HepG2 (cell line): ENCODE measurements at regions not wholly inside any gene's neighbourhood (a gene's known extent, or its start where the extent isn't known, plus 50 kb on each side); places are given as distances from the start of the nearest gene placed in this dataset.

Source experiments
- ATF3 ChIP-seq: sonication (generic); formaldehyde crosslinking; IDR thresholded peaks from 2 replicates; pipeline ENCODE4 v1.4.0; 2020; ENCODE audit warnings: missing genetic modification reagents
- BHLHE40 ChIP-seq: IDR thresholded peaks from 2 replicates; pipeline ENCODE4 v1.6.1; 2011; ENCODE audit warnings: low read length, improper control_type of control experiment
- CHD2 ChIP-seq: IDR thresholded peaks from 2 replicates; pipeline ENCODE4 v1.6.1; 2011; ENCODE audit warnings: low read depth, low read length, improper control_type of control experiment
- EHMT2 ChIP-seq: fragments of 200-600 bp; sonication (generic); IDR thresholded peaks from 2 replicates; pipeline ENCODE4 v1.7.0; 2017; ENCODE audit warnings: antibody characterized with exemption, low read depth, low read length, borderline replicate concordance
- IKZF5 ChIP-seq: IDR thresholded peaks from 2 replicates; pipeline ENCODE4 v1.6.1; 2018; ENCODE audit warnings: missing genetic modification reagents, mild to moderate bottlenecking, missing compliant biosample characterization
- JARID2 ChIP-seq: sonication (generic); formaldehyde crosslinking; IDR thresholded peaks from 2 replicates; pipeline ENCODE4 v1.8.1; 2023; ENCODE audit warnings: missing genetic modification reagents, inconsistent platforms; ENCODE audit not compliant: insufficient replicate concordance
- MYPOP ChIP-seq: sonication (generic); formaldehyde crosslinking; IDR thresholded peaks from 2 replicates; pipeline ENCODE4 v1.8.1; 2023; ENCODE audit warnings: mild to moderate bottlenecking, moderate library complexity, missing genetic modification reagents
- NR2C2 ChIP-seq: sonication (generic); formaldehyde crosslinking; IDR thresholded peaks from 2 replicates; pipeline ENCODE4 v1.4.0; 2020; ENCODE audit warnings: missing genetic modification reagents, mild to moderate bottlenecking, moderate library complexity, borderline replicate concordance
- ONECUT2 ChIP-seq: sonication (generic); formaldehyde crosslinking; IDR thresholded peaks from 2 replicates; pipeline ENCODE4 v1.4.0; 2020; ENCODE audit warnings: missing genetic modification reagents
- PAWR ChIP-seq: sonication (generic); formaldehyde crosslinking; IDR thresholded peaks from 2 replicates; pipeline ENCODE4 v1.4.0; 2020; ENCODE audit warnings: missing genetic modification reagents, mild to moderate bottlenecking, borderline replicate concordance
- SNRNP70 ChIP-seq: fragments of 200-400 bp; formaldehyde crosslinking; IDR thresholded peaks from 2 replicates; pipeline ENCODE4 v1.6.1; 2017; ENCODE audit warnings: mild to moderate bottlenecking, low read depth, low read length, moderate library complexity
- SP4 ChIP-seq: sonication (generic); formaldehyde crosslinking; IDR thresholded peaks from 2 replicates; pipeline ENCODE4 v1.8.1; 2023; ENCODE audit warnings: mild to moderate bottlenecking, missing genetic modification reagents
- TIGD3 ChIP-seq: sonication (generic); formaldehyde crosslinking; IDR thresholded peaks from 2 replicates; pipeline ENCODE4 v1.5.1; 2020; ENCODE audit warnings: mild to moderate bottlenecking, missing genetic modification reagents, borderline replicate concordance
- ZBTB20 ChIP-seq: sonication (generic); formaldehyde crosslinking; IDR thresholded peaks from 2 replicates; pipeline ENCODE4 v1.8.1; 2023; ENCODE audit warnings: missing genetic modification reagents, low read depth, mild to moderate bottlenecking, borderline replicate concordance
- ZBTB34 ChIP-seq: sonication (generic); formaldehyde crosslinking; IDR thresholded peaks from 2 replicates; pipeline ENCODE4 v1.8.0; 2022; ENCODE audit warnings: mild to moderate bottlenecking, missing genetic modification reagents
- ZNF232 ChIP-seq: sonication (generic); formaldehyde crosslinking; IDR thresholded peaks from 2 replicates; pipeline ENCODE4 v1.4.0; 2020; ENCODE audit warnings: missing genetic modification reagents, borderline replicate concordance
- ZNF382 ChIP-seq: sonication (generic); formaldehyde crosslinking; IDR thresholded peaks from 2 replicates; pipeline ENCODE4 v1.5.0; 2020; ENCODE audit warnings: missing genetic modification reagents, mild to moderate bottlenecking, borderline replicate concordance
- ZNF44 ChIP-seq: sonication (generic); formaldehyde crosslinking; IDR thresholded peaks from 2 replicates; pipeline ENCODE4 v1.5.1; 2020; ENCODE audit warnings: mild to moderate bottlenecking, missing genetic modification reagents
- ZNF468 ChIP-seq: sonication (generic); formaldehyde crosslinking; IDR thresholded peaks from 2 replicates; pipeline ENCODE4 v1.8.0; 2022; ENCODE audit warnings: mild to moderate bottlenecking, moderate library complexity, missing genetic modification reagents
- ZNF674 ChIP-seq: sonication (generic); formaldehyde crosslinking; IDR thresholded peaks from 2 replicates; pipeline ENCODE4 v1.5.0; 2020; ENCODE audit warnings: low read depth, mild to moderate bottlenecking, missing genetic modification reagents
- ZNF724P ChIP-seq: sonication (generic); formaldehyde crosslinking; IDR thresholded peaks from 2 replicates; pipeline ENCODE4 v1.8.0; 2022; ENCODE audit warnings: missing genetic modification reagents, borderline replicate concordance
- ZNF780A ChIP-seq: sonication (generic); formaldehyde crosslinking; IDR thresholded peaks from 2 replicates; pipeline ENCODE4 v1.8.0; 2022; ENCODE audit warnings: mild to moderate bottlenecking, missing genetic modification reagents, moderate library complexity

- no peak for TF ChIP-seq NR2C2 (CRISPR knock-in tag)
- TF ChIP-seq IKZF5 = 0 out of 2 replicates have a peak, but pooled peaks have one; percentile 21
- 0 out of 2 replicates have a peak, but pooled peaks have one; percentile 14 for TF ChIP-seq ZBTB20 (CRISPR knock-in tag)
- TF ChIP-seq CHD2 = no peak
- TF ChIP-seq SP4 (CRISPR knock-in tag) = no peak
- no peak for TF ChIP-seq EHMT2
- TF ChIP-seq SNRNP70 = no peak
- no peak for TF ChIP-seq ONECUT2 (CRISPR knock-in tag)
- TF ChIP-seq BHLHE40 = no peak
- TF ChIP-seq TIGD3 (CRISPR knock-in tag) = no peak
- TF ChIP-seq ATF3 (CRISPR knock-in tag) = peak; percentile 67
- TF ChIP-seq ZNF780A (CRISPR knock-in tag) = no peak
- TF ChIP-seq ZNF724P (CRISPR knock-in tag) = no peak
- no peak for TF ChIP-seq ZNF44 (CRISPR knock-in tag)
- TF ChIP-seq JARID2 (CRISPR knock-in tag) = no peak
- no peak for TF ChIP-seq ZBTB34 (CRISPR knock-in tag)
- TF ChIP-seq MYPOP = no peak
- TF ChIP-seq PAWR (CRISPR knock-in tag) = no peak
- TF ChIP-seq ZNF382 (CRISPR knock-in tag) = no peak
- no peak for TF ChIP-seq ZNF674
- no peak for TF ChIP-seq ZNF232 (CRISPR knock-in tag)
- TF ChIP-seq ZNF468 (CRISPR knock-in tag) = no peak
These were observed 70.2 kb upstream of the ALDH1A1 start (continued) for GRCh38 chr9:73023025-73023541.
